SK-MEL-5 (cell line): ENCODE measurements at regions not wholly inside any gene's neighbourhood (a gene's known extent, or its start where the extent isn't known, plus 50 kb on each side); places are given as distances from the start of the nearest gene placed in this dataset.

Experiments used
- DNase-seq: peaks from one replicate; pipeline ENCODE4 v3.0.0-alpha.2; 2016; ENCODE audit warnings: low read depth, low spot score
- in situ Hi-C: cut with HindIII; loops from 2 replicates; pipeline ENCODE4 v1.10.0; 2016; ENCODE audit warnings: low sequenced_read_pairs, high pct_unique_total_duplicates, low pct_unique_long_range_greater_than_20kb

- DNase-seq = no peak
- in situ Hi-C loops = no loop called here
Observed at GRCh38 chr7:118298771-118299170, 74.3 kb downstream of the ANKRD7 start.

GRCh38 chr7:118300177-118300576 lies 75.7 kb downstream of the ANKRD7 start:
- no peak for DNase-seq
- in situ Hi-C loops = no loop called here

GRCh38 chr7:118304100-118304499 lies 79.6 kb downstream of the ANKRD7 start:
- in situ Hi-C loops = no loop called here
- DNase-seq = no peak

GRCh38 chr7:118305671-118306070 lies 81.2 kb downstream of the ANKRD7 start:
- no peak for DNase-seq
- in situ Hi-C loops = no loop called here

- in situ Hi-C loops = no loop called here
- DNase-seq = no peak
Observed at GRCh38 chr7:118306771-118307170, 82.3 kb downstream of the ANKRD7 start.

- in situ Hi-C loops = no loop called here
- no peak for DNase-seq
Observed at GRCh38 chr7:118311121-118311836, 86.8 kb downstream of the ANKRD7 start.

GRCh38 chr7:118312051-118312450 lies 87.5 kb downstream of the ANKRD7 start:
- in situ Hi-C loops = no loop called here

GRCh38 chr7:118312966-118313365 lies 88.5 kb downstream of the ANKRD7 start:
- no peak for DNase-seq
- in situ Hi-C loops = no loop called here

More at GRCh38 chr7:118312051-118312450, 87.5 kb downstream of the ANKRD7 start:
- DNase-seq = no peak

GRCh38 chr7:118324790-118325449 lies 100.4 kb downstream of the ANKRD7 start:
- in situ Hi-C loops = no loop called here

GRCh38 chr7:118325450-118325808 lies 100.9 kb downstream of the ANKRD7 start:
- in situ Hi-C loops = no loop called here
- DNase-seq = no peak

More at GRCh38 chr7:118324790-118325449, 100.4 kb downstream of the ANKRD7 start:
- DNase-seq = no peak

- no peak for DNase-seq
- in situ Hi-C loops = no loop called here
Observed at GRCh38 chr7:118327174-118327573, 102.7 kb downstream of the ANKRD7 start.

- no peak for DNase-seq
- in situ Hi-C loops = no loop called here
Observed at GRCh38 chr7:118328505-118329211, 104.2 kb downstream of the ANKRD7 start.

GRCh38 chr7:118330388-118330787 lies 105.9 kb downstream of the ANKRD7 start:
- in situ Hi-C loops = no loop called here
- no peak for DNase-seq

GRCh38 chr7:118346748-118347147 lies 122.2 kb downstream of the ANKRD7 start:
- in situ Hi-C loops = no loop called here
- no peak for DNase-seq

GRCh38 chr7:118349604-118350003 lies 125.1 kb downstream of the ANKRD7 start:
- no peak for DNase-seq
- in situ Hi-C loops = no loop called here

- in situ Hi-C loops = no loop called here
Observed at GRCh38 chr7:118350260-118350659, 125.8 kb downstream of the ANKRD7 start.

GRCh38 chr7:118352867-118353453 lies 128.5 kb downstream of the ANKRD7 start:
- in situ Hi-C loops = no loop called here
- peak; percentile 83 for DNase-seq

More at GRCh38 chr7:118350260-118350659, 125.8 kb downstream of the ANKRD7 start:
- DNase-seq = no peak

- DNase-seq = peak; percentile 16
- in situ Hi-C loops = no loop called here
Observed at GRCh38 chr7:118366363-118366762, 141.9 kb downstream of the ANKRD7 start.
